Activated CD4-positive, alpha-beta T cell treated with anti-CD3 and anti-CD28 coated beads, Interleukin-2, amount 10 ng/mL, durations not matched to agents 7 days and 5 days (primary cell): ENCODE measurements at regions not wholly inside any gene's neighbourhood (a gene's known extent, or its start where the extent isn't known, plus 50 kb on each side); places are given as distances from the start of the nearest gene placed in this dataset.

ENCODE experiments used
- CTCF ChIA-PET: fragments of 350-600 bp; sonication (Branson Sonifier 250); formaldehyde crosslinking; loops from one replicate; lab custom pipeline; 2021; ENCODE audit warnings: antibody characterized with exemption; lab: Charles Lee
- POLR2A ChIA-PET: fragments of 350-600 bp; sonication (Branson Sonifier 250); formaldehyde crosslinking; loops from one replicate; lab custom pipeline; 2021; ENCODE audit warnings: antibody characterized with exemption; lab: Charles Lee
- DNase-seq: peaks from one replicate; pipeline ENCODE4 v3.0.0-alpha.2; 2020
- H3K27ac Mint-ChIP-seq: one replicate; pipeline ENCODE4 v1.8.0; 2021; ENCODE audit warnings: mild to moderate bottlenecking, moderate library complexity, mixed read lengths
- H3K27me3 Mint-ChIP-seq: one replicate; pipeline ENCODE4 v1.8.0; 2021; ENCODE audit warnings: mixed read lengths
- H3K36me3 Mint-ChIP-seq: one replicate; pipeline ENCODE4 v1.8.0; 2021; ENCODE audit warnings: low read depth, mixed read lengths
- H3K4me1 Mint-ChIP-seq: one replicate; pipeline ENCODE4 v1.8.0; 2021; ENCODE audit warnings: mixed read lengths
- H3K4me3 Mint-ChIP-seq: one replicate; pipeline ENCODE4 v1.8.0; 2021; ENCODE audit warnings: mild to moderate bottlenecking, moderate library complexity, mixed read lengths
- H3K9me3 Mint-ChIP-seq: one replicate; pipeline ENCODE4 v1.8.0; 2021; ENCODE audit warnings: mixed read lengths

- no peak overlapping the region for H3K4me3 Mint-ChIP-seq
- DNase-seq = no peak
- no peak overlapping the region for H3K27ac Mint-ChIP-seq
- ChIA-PET CTCF (no interaction called here), POLR2A (no interaction called here)
- H3K4me1 Mint-ChIP-seq = no peaks in the 10 kb centered on the region
- H3K36me3 Mint-ChIP-seq = no peaks in the 10 kb centered on the region
- H3K9me3 Mint-ChIP-seq = peaks cover 3% of the 10 kb centered on the region
- no peaks in the 10 kb centered on the region for H3K27me3 Mint-ChIP-seq
These were observed 274.9 kb upstream of the SEMA6D start for GRCh38 chr15:47442371-47442770.

GRCh38 chr15:47443839-47444238 lies 273.5 kb upstream of the SEMA6D start:
- H3K9me3 Mint-ChIP-seq = peaks cover 3% of the 10 kb centered on the region
- no peaks in the 10 kb centered on the region for H3K4me1 Mint-ChIP-seq
- no peaks in the 10 kb centered on the region for H3K27me3 Mint-ChIP-seq
- no peak for DNase-seq
- ChIA-PET CTCF (no interaction called here), POLR2A (no interaction called here)
- H3K27ac Mint-ChIP-seq = no peak overlapping the region
- H3K36me3 Mint-ChIP-seq = no peaks in the 10 kb centered on the region
- no peak overlapping the region for H3K4me3 Mint-ChIP-seq

GRCh38 chr15:47445723-47446392 lies 271.4 kb upstream of the SEMA6D start:
- Mint-ChIP-seq H3K27me3 (no peaks in the 10 kb centered on the region), H3K4me3 (no peak overlapping the region), H3K36me3 (no peaks in the 10 kb centered on the region), H3K9me3 (peaks cover 3% of the 10 kb centered on the region), H3K4me1 (no peaks in the 10 kb centered on the region), H3K27ac (no peak overlapping the region)
- CTCF ChIA-PET = no interaction called here
- no peak for DNase-seq
- POLR2A ChIA-PET = no interaction called here

- H3K27ac Mint-ChIP-seq = no peak overlapping the region
- peaks cover 6% of the 10 kb centered on the region for H3K9me3 Mint-ChIP-seq
- ChIA-PET CTCF (no interaction called here), POLR2A (no interaction called here)
- DNase-seq = no peak
- peaks cover 4% of the 10 kb centered on the region for H3K27me3 Mint-ChIP-seq
- no peak overlapping the region for H3K4me3 Mint-ChIP-seq
- peaks cover 3% of the 10 kb centered on the region for H3K4me1 Mint-ChIP-seq
- H3K36me3 Mint-ChIP-seq = no peaks in the 10 kb centered on the region
These were observed 256.3 kb upstream of the SEMA6D start for GRCh38 chr15:47460795-47461573.

- Mint-ChIP-seq H3K4me1 (peaks cover 3% of the 10 kb centered on the region), H3K36me3 (no peaks in the 10 kb centered on the region), H3K27me3 (peaks cover 4% of the 10 kb centered on the region), H3K4me3 (no peak overlapping the region), H3K9me3 (peaks cover 6% of the 10 kb centered on the region), H3K27ac (no peak overlapping the region)
- DNase-seq = no peak
- CTCF ChIA-PET = no interaction called here
- POLR2A ChIA-PET = no interaction called here
These were observed 255.6 kb upstream of the SEMA6D start for GRCh38 chr15:47461652-47462141.

GRCh38 chr15:47466357-47466756 lies 250.9 kb upstream of the SEMA6D start:
- CTCF ChIA-PET = no interaction called here
- POLR2A ChIA-PET = no interaction called here
- Mint-ChIP-seq H3K9me3 (peaks cover 2% of the 10 kb centered on the region), H3K4me3 (no peak overlapping the region), H3K27me3 (no peaks in the 10 kb centered on the region), H3K27ac (no peak overlapping the region), H3K36me3 (no peaks in the 10 kb centered on the region), H3K4me1 (no peaks in the 10 kb centered on the region)
- DNase-seq = no peak

GRCh38 chr15:47470983-47471382 lies 246.3 kb upstream of the SEMA6D start:
- Mint-ChIP-seq H3K27me3 (no peaks in the 10 kb centered on the region), H3K9me3 (no peaks in the 10 kb centered on the region), H3K4me1 (no peaks in the 10 kb centered on the region), H3K36me3 (no peaks in the 10 kb centered on the region), H3K27ac (no peak overlapping the region), H3K4me3 (no peak overlapping the region)
- ChIA-PET POLR2A (no interaction called here), CTCF (no interaction called here)
- DNase-seq = no peak

GRCh38 chr15:47473106-47473725 lies 244.1 kb upstream of the SEMA6D start:
- H3K4me1 Mint-ChIP-seq = no peaks in the 10 kb centered on the region
- H3K27me3 Mint-ChIP-seq = no peaks in the 10 kb centered on the region
- CTCF ChIA-PET = no interaction called here
- no peak for DNase-seq
- no peaks in the 10 kb centered on the region for H3K9me3 Mint-ChIP-seq
- H3K27ac Mint-ChIP-seq = no peak overlapping the region
- H3K36me3 Mint-ChIP-seq = no peaks in the 10 kb centered on the region
- no peak overlapping the region for H3K4me3 Mint-ChIP-seq
- POLR2A ChIA-PET = no interaction called here

GRCh38 chr15:47473832-47474231 lies 243.5 kb upstream of the SEMA6D start:
- no peak overlapping the region for H3K27ac Mint-ChIP-seq
- no peaks in the 10 kb centered on the region for H3K9me3 Mint-ChIP-seq
- H3K4me3 Mint-ChIP-seq = no peak overlapping the region
- ChIA-PET POLR2A (no interaction called here), CTCF (no interaction called here)
- DNase-seq = no peak
- no peaks in the 10 kb centered on the region for H3K4me1 Mint-ChIP-seq
- H3K36me3 Mint-ChIP-seq = no peaks in the 10 kb centered on the region
- H3K27me3 Mint-ChIP-seq = no peaks in the 10 kb centered on the region

- no peaks in the 10 kb centered on the region for H3K36me3 Mint-ChIP-seq
- H3K27me3 Mint-ChIP-seq = no peaks in the 10 kb centered on the region
- POLR2A ChIA-PET = no interaction called here
- H3K4me1 Mint-ChIP-seq = no peaks in the 10 kb centered on the region
- no peak overlapping the region for H3K4me3 Mint-ChIP-seq
- H3K9me3 Mint-ChIP-seq = peaks cover 3% of the 10 kb centered on the region
- CTCF ChIA-PET = no interaction called here
- no peak overlapping the region for H3K27ac Mint-ChIP-seq
- no peak for DNase-seq
These were observed 242.0 kb upstream of the SEMA6D start for GRCh38 chr15:47475336-47475735.

- no peaks in the 10 kb centered on the region for H3K27me3 Mint-ChIP-seq
- DNase-seq = no peak
- H3K36me3 Mint-ChIP-seq = no peaks in the 10 kb centered on the region
- H3K4me1 Mint-ChIP-seq = no peaks in the 10 kb centered on the region
- ChIA-PET CTCF (no interaction called here), POLR2A (no interaction called here)
- H3K27ac Mint-ChIP-seq = no peak overlapping the region
- peaks cover 3% of the 10 kb centered on the region for H3K9me3 Mint-ChIP-seq
- H3K4me3 Mint-ChIP-seq = no peak overlapping the region
These were observed 240.0 kb upstream of the SEMA6D start for GRCh38 chr15:47477341-47477740.

GRCh38 chr15:47484059-47484458 lies 233.2 kb upstream of the SEMA6D start:
- ChIA-PET CTCF (no interaction called here), POLR2A (no interaction called here)
- no peaks in the 10 kb centered on the region for H3K4me1 Mint-ChIP-seq
- no peak for DNase-seq
- no peak overlapping the region for H3K4me3 Mint-ChIP-seq
- no peak overlapping the region for H3K27ac Mint-ChIP-seq
- no peaks in the 10 kb centered on the region for H3K36me3 Mint-ChIP-seq
- H3K9me3 Mint-ChIP-seq = peaks cover 3% of the 10 kb centered on the region
- no peaks in the 10 kb centered on the region for H3K27me3 Mint-ChIP-seq

- no peaks in the 10 kb centered on the region for H3K4me1 Mint-ChIP-seq
- no peaks in the 10 kb centered on the region for H3K36me3 Mint-ChIP-seq
- peaks cover 2% of the 10 kb centered on the region for H3K9me3 Mint-ChIP-seq
- CTCF ChIA-PET = no interaction called here
- POLR2A ChIA-PET = no interaction called here
- H3K27me3 Mint-ChIP-seq = no peaks in the 10 kb centered on the region
- no peak for DNase-seq
- no peak overlapping the region for H3K4me3 Mint-ChIP-seq
- H3K27ac Mint-ChIP-seq = no peak overlapping the region
These were observed 232.3 kb upstream of the SEMA6D start for GRCh38 chr15:47484997-47485396.
